HepG2 (cell line): ENCODE measurements at regions not wholly inside any gene's neighbourhood (a gene's known extent, or its start where the extent isn't known, plus 50 kb on each side); places are given as distances from the start of the nearest gene placed in this dataset.

Source experiments
- CBFB ChIP-seq: sonication (generic); formaldehyde crosslinking; IDR thresholded peaks from 2 replicates; pipeline ENCODE4 v1.4.0; 2020; ENCODE audit warnings: missing genetic modification reagents
- CHCHD3 ChIP-seq: sonication (generic); formaldehyde crosslinking; IDR thresholded peaks from 2 replicates; pipeline ENCODE4 v1.8.0; 2022; ENCODE audit warnings: mild to moderate bottlenecking, missing genetic modification reagents, moderate library complexity
- MEIS1 ChIP-seq: sonication (generic); formaldehyde crosslinking; IDR thresholded peaks from 2 replicates; pipeline ENCODE4 v1.9.0; 2021; ENCODE audit warnings: mild to moderate bottlenecking, missing genetic modification reagents, moderate library complexity, borderline replicate concordance
- MTF2 ChIP-seq: sonication (generic); formaldehyde crosslinking; IDR thresholded peaks from 2 replicates; pipeline ENCODE4 v1.5.0; 2020; ENCODE audit warnings: missing genetic modification reagents, borderline replicate concordance
- POLR2AphosphoS5 ChIP-seq: IDR thresholded peaks from 2 replicates; pipeline ENCODE4 v1.6.1; 2012; ENCODE audit warnings: low read depth, low read length
- ZNF33B ChIP-seq: sonication (generic); formaldehyde crosslinking; IDR thresholded peaks from 2 replicates; pipeline ENCODE4 v1.5.1; 2020; ENCODE audit warnings: mild to moderate bottlenecking, missing genetic modification reagents
- ZNF367 ChIP-seq: sonication (generic); formaldehyde crosslinking; IDR thresholded peaks from 2 replicates; pipeline ENCODE4 v1.4.0; 2020; ENCODE audit warnings: missing genetic modification reagents, borderline replicate concordance
- ZNF543 ChIP-seq: sonication (generic); formaldehyde crosslinking; IDR thresholded peaks from 2 replicates; pipeline ENCODE4 v1.4.0; 2020; ENCODE audit warnings: mild to moderate bottlenecking, missing genetic modification reagents
- ZNF839 ChIP-seq: sonication (generic); formaldehyde crosslinking; IDR thresholded peaks from 2 replicates; pipeline ENCODE4 v1.4.0; 2020; ENCODE audit warnings: missing genetic modification reagents, mild to moderate bottlenecking, borderline replicate concordance
- TF ChIP-seq, protein P1 (sequence below): sonication (generic); formaldehyde crosslinking; IDR thresholded peaks from 2 replicates; pipeline ENCODE4 v1.4.0; 2020; ENCODE audit warnings: mild to moderate bottlenecking, missing genetic modification reagents
- TF ChIP-seq, protein P2 (sequence below): IDR thresholded peaks from 2 replicates; pipeline ENCODE4 v1.6.1; 2016
- TF ChIP-seq, protein P3 (sequence below): sonication (generic); formaldehyde crosslinking; IDR thresholded peaks from 2 replicates; pipeline ENCODE4 v1.4.0; 2020; ENCODE audit warnings: missing genetic modification reagents
- TF ChIP-seq, protein P4 (sequence below): IDR thresholded peaks from 2 replicates; pipeline ENCODE4 v1.6.1; 2016; ENCODE audit warnings: missing genetic modification reagents, missing compliant biosample characterization

DNA sequence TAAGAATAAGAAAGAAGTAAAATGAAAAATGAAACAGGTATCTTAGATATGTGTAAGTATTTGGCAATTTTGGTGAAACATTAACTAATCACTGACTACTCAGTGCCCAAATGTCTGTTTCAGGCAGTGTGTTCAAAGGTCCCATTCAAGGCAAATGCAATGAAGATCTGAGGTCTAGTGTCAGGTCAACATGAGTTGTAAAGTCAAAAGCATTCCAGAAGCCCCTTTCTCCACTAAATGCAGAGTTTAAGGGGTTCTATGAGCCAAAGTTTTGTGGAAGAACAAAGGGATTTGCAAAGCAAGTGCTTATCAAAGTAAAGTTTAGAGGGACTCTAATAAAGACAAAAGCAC is 71.0 kb upstream of the GPBP1 start (continued):
- TF ChIP-seq, protein P1, sequence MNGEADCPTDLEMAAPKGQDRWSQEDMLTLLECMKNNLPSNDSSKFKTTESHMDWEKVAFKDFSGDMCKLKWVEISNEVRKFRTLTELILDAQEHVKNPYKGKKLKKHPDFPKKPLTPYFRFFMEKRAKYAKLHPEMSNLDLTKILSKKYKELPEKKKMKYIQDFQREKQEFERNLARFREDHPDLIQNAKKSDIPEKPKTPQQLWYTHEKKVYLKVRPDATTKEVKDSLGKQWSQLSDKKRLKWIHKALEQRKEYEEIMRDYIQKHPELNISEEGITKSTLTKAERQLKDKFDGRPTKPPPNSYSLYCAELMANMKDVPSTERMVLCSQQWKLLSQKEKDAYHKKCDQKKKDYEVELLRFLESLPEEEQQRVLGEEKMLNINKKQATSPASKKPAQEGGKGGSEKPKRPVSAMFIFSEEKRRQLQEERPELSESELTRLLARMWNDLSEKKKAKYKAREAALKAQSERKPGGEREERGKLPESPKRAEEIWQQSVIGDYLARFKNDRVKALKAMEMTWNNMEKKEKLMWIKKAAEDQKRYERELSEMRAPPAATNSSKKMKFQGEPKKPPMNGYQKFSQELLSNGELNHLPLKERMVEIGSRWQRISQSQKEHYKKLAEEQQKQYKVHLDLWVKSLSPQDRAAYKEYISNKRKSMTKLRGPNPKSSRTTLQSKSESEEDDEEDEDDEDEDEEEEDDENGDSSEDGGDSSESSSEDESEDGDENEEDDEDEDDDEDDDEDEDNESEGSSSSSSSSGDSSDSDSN = no peak
- TF ChIP-seq ZNF839 = no peak
- TF ChIP-seq, protein P2, sequence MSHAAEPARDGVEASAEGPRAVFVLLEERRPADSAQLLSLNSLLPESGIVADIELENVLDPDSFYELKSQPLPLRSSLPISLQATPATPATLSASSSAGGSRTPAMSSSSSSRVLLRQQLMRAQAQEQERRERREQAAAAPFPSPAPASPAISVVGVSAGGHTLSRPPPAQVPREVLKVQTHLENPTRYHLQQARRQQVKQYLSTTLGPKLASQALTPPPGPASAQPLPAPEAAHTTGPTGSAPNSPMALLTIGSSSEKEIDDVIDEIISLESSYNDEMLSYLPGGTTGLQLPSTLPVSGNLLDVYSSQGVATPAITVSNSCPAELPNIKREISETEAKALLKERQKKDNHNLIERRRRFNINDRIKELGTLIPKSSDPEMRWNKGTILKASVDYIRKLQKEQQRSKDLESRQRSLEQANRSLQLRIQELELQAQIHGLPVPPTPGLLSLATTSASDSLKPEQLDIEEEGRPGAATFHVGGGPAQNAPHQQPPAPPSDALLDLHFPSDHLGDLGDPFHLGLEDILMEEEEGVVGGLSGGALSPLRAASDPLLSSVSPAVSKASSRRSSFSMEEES (CRISPR knock-in tag) = no peak
- no peak for TF ChIP-seq CBFB (CRISPR knock-in tag)
- TF ChIP-seq ZNF543 (CRISPR knock-in tag) = no peak
- no peak for TF ChIP-seq MEIS1 (CRISPR knock-in tag)
- TF ChIP-seq, protein P3, sequence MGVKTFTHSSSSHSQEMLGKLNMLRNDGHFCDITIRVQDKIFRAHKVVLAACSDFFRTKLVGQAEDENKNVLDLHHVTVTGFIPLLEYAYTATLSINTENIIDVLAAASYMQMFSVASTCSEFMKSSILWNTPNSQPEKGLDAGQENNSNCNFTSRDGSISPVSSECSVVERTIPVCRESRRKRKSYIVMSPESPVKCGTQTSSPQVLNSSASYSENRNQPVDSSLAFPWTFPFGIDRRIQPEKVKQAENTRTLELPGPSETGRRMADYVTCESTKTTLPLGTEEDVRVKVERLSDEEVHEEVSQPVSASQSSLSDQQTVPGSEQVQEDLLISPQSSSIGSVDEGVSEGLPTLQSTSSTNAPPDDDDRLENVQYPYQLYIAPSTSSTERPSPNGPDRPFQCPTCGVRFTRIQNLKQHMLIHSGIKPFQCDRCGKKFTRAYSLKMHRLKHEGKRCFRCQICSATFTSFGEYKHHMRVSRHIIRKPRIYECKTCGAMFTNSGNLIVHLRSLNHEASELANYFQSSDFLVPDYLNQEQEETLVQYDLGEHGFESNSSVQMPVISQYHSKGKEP = no peak
- TF ChIP-seq POLR2AphosphoS5 = peak; percentile 32; the same call in 1 of the 2 replicates
- TF ChIP-seq MTF2 (CRISPR knock-in tag) = no peak
- TF ChIP-seq, protein P4, sequence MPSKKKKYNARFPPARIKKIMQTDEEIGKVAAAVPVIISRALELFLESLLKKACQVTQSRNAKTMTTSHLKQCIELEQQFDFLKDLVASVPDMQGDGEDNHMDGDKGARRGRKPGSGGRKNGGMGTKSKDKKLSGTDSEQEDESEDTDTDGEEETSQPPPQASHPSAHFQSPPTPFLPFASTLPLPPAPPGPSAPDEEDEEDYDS (CRISPR knock-in tag) = peak; percentile 20; the same call in 1 of the 2 replicates
- no peak for TF ChIP-seq ZNF33B (CRISPR knock-in tag)
- no peak for TF ChIP-seq ZNF367
- TF ChIP-seq CHCHD3 (CRISPR knock-in tag) = no peak
- TF ChIP-seq, all 625 proteins: peak for 59
